ENCODE measurements at regions not wholly inside any gene's neighbourhood (a gene's known extent, or its start where the extent isn't known, plus 50 kb on each side); places are given as distances from the start of the nearest gene placed in this dataset.

DNA sequence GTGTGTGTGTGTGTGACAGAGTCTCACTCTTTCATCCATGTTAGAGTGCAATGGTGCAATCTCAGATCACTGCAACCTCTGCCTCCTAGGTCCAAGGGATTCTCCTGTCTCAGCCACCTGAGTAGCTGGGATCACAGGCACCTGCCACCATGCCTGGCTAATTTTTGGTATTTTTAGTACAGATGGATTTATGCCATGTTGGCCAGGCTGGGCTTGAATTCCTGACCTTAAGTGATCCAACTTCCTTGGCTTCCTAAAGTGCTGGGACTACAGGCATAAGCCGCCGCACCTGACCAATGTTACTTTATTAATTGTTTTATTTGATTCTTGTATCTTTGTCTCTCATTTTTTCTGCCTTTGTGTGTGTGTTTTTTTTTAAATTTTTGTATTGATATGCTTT, 89.6 kb downstream of the ZNF486 start:
- no peak for TF ChIP-seq ZNF10 (tag by site-specific recombination; IDR thresholded peaks at IDR 0.05)
- no peak for TF ChIP-seq ZNF473 (tag by site-specific recombination; IDR thresholded peaks at IDR 0.05)
- TF ChIP-seq CTCF (tag by site-specific recombination; IDR thresholded peaks at IDR 0.05), result no peak
- no peak for TF ChIP-seq ZBTB8A (tag by site-specific recombination; IDR thresholded peaks at IDR 0.05)
- TF ChIP-seq ZNF549 (tag by site-specific recombination; IDR thresholded peaks at IDR 0.05), result no peak
- no peak for TF ChIP-seq ZNF114 (tag by site-specific recombination; IDR thresholded peaks at IDR 0.05)
- TF ChIP-seq GFI1B (tag by site-specific recombination; IDR thresholded peaks at IDR 0.05), result no peak
- TF ChIP-seq ZFP3 (tag by site-specific recombination; IDR thresholded peaks at IDR 0.05; ENCODE audit: low read depth), result no peak
- TF ChIP-seq, protein P1, sequence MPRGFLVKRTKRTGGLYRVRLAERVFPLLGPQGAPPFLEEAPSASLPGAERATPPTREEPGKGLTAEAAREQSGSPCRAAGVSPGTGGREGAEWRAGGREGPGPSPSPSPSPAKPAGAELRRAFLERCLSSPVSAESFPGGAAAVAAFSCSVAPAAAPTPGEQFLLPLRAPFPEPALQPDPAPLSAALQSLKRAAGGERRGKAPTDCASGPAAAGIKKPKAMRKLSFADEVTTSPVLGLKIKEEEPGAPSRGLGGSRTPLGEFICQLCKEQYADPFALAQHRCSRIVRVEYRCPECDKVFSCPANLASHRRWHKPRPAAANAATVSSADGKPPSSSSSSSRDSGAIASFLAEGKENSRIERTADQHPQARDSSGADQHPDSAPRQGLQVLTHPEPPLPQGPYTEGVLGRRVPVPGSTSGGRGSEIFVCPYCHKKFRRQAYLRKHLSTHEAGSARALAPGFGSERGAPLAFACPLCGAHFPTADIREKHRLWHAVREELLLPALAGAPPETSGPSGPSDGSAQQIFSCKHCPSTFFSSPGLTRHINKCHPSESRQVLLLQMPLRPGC (tag by site-specific recombination; IDR thresholded peaks at IDR 0.05), result no peak
- TF ChIP-seq, protein P2, sequence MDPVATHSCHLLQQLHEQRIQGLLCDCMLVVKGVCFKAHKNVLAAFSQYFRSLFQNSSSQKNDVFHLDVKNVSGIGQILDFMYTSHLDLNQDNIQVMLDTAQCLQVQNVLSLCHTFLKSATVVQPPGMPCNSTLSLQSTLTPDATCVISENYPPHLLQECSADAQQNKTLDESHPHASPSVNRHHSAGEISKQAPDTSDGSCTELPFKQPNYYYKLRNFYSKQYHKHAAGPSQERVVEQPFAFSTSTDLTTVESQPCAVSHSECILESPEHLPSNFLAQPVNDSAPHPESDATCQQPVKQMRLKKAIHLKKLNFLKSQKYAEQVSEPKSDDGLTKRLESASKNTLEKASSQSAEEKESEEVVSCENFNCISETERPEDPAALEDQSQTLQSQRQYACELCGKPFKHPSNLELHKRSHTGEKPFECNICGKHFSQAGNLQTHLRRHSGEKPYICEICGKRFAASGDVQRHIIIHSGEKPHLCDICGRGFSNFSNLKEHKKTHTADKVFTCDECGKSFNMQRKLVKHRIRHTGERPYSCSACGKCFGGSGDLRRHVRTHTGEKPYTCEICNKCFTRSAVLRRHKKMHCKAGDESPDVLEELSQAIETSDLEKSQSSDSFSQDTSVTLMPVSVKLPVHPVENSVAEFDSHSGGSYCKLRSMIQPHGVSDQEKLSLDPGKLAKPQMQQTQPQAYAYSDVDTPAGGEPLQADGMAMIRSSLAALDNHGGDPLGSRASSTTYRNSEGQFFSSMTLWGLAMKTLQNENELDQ (tag by site-specific recombination; IDR thresholded peaks at IDR 0.05; ENCODE audit: low read depth), result no peak
- no peak for TF ChIP-seq ZNF623 (tag by site-specific recombination; IDR thresholded peaks at IDR 0.05)
- no peak for TF ChIP-seq REST (tag by site-specific recombination; IDR thresholded peaks at IDR 0.05)
- no peak for TF ChIP-seq ZNF626 (tag by site-specific recombination; IDR thresholded peaks at IDR 0.05)
- TF ChIP-seq KLF9 (tag by site-specific recombination; IDR thresholded peaks at IDR 0.05; ENCODE audit: low read depth), result no peak

Measured in HEK293 (cell line).